IMR-90 (cell line): ENCODE measurements at regions not wholly inside any gene's neighbourhood (a gene's known extent, or its start where the extent isn't known, plus 50 kb on each side); places are given as distances from the start of the nearest gene placed in this dataset.
A peak's percentile ranks its signal among the peaks of the same experiment; 100 is the strongest.

Experiments used
- ATAC-seq: fragments of 200-7000 bp; cut with Tn5 transposase; 2 replicates; pipeline ENCODE4 v1.9.1; 2020; ENCODE audit warnings: low read depth, mild to moderate bottlenecking, moderate library complexity
- BruUV-seq: library from RNA; stranded (reverse); fragments of 400-500 nt; replicated peaks from 2 replicates; lab custom pipeline; 2021; lab: Mats Ljungman, UMichigan
- CTCF ChIA-PET: fragments of 300-600 bp; formaldehyde crosslinking; extraction: SDS; loops from one replicate; lab custom pipeline; 2021; ENCODE audit warnings: antibody characterized with exemption; lab: Yijun Ruan, JAX
- POLR2A ChIA-PET: fragments of 300-600 bp; sonication (Branson Sonifier 250); formaldehyde crosslinking; loops from one replicate; lab custom pipeline; 2022; ENCODE audit warnings: antibody characterized with exemption; ENCODE audit not compliant: unreplicated experiment; lab: Charles Lee
- DNase-seq: peaks from one replicate; pipeline ENCODE4 v3.0.0; 2013
- H2AFZ ChIP-seq: replicated peaks from 2 replicates; pipeline ENCODE3; 2013; ENCODE audit warnings: low read length, mild to moderate bottlenecking; ENCODE audit not compliant: poor library complexity
- H2AK5ac ChIP-seq: 2 replicates; pipeline ENCODE4 v1.6.1; 2013; ENCODE audit warnings: low read depth, low read length, inconsistent platforms
- H2AK9ac ChIP-seq: replicated peaks from 2 replicates; pipeline ENCODE3; 2013; ENCODE audit warnings: mild to moderate bottlenecking, low read depth, low read length, moderate library complexity; ENCODE audit not compliant: poor library complexity
- H2BK120ac ChIP-seq: 2 replicates; pipeline ENCODE4 v1.6.1; 2013; ENCODE audit warnings: low read depth, low read length, inconsistent platforms
- H2BK15ac ChIP-seq: 3 replicates; pipeline ENCODE4 v1.6.1; 2013; ENCODE audit warnings: low read depth, low read length, inconsistent platforms
- H2BK20ac ChIP-seq: 2 replicates; pipeline ENCODE4 v1.6.1; 2013; ENCODE audit warnings: low read depth, mild to moderate bottlenecking, inconsistent platforms, low read length, moderate library complexity
- H2BK5ac ChIP-seq: 2 replicates; pipeline ENCODE4 v1.6.1; 2013; ENCODE audit warnings: mild to moderate bottlenecking, low read depth, low read length, inconsistent platforms; ENCODE audit not compliant: poor library complexity, severe bottlenecking
- H3K14ac ChIP-seq: replicated peaks from 2 replicates; pipeline ENCODE4 v1.6.1; 2013; ENCODE audit warnings: low read depth, low read length, inconsistent platforms
- H3K18ac ChIP-seq: 2 replicates; pipeline ENCODE4 v1.6.1; 2013; ENCODE audit warnings: low read depth, low read length, control low read depth
- H3K23ac ChIP-seq: 2 replicates; pipeline ENCODE4 v1.6.1; 2013; ENCODE audit warnings: low read depth, low read length, inconsistent platforms
- H3K27ac ChIP-seq: 2 replicates; pipeline ENCODE4 v1.5.1; 2013; ENCODE audit warnings: mild to moderate bottlenecking, control low read depth, low read length; ENCODE audit not compliant: insufficient read depth
- H3K27me3 ChIP-seq: 2 replicates; pipeline ENCODE4 v1.6.1; 2013; ENCODE audit warnings: low read length; ENCODE audit not compliant: control insufficient read depth, insufficient read depth
- H3K36me3 ChIP-seq: 2 replicates; pipeline ENCODE4 v1.6.1; 2013; ENCODE audit warnings: low read length, mixed read lengths; ENCODE audit not compliant: control insufficient read depth, insufficient read depth
- H3K4ac ChIP-seq: 2 replicates; pipeline ENCODE4 v1.6.1; 2013; ENCODE audit warnings: low read depth, low read length, inconsistent platforms
- H3K4me1 ChIP-seq: 2 replicates; pipeline ENCODE4 v1.6.1; 2013; ENCODE audit warnings: low read length, mixed read lengths; ENCODE audit not compliant: control insufficient read depth, insufficient read depth
- H3K4me2 ChIP-seq: 2 replicates; pipeline ENCODE4 v1.6.1; 2013; ENCODE audit warnings: low read depth, mild to moderate bottlenecking, control low read depth, low read length, moderate library complexity
- H3K4me3 ChIP-seq: 2 replicates; pipeline ENCODE4 v1.5.1; 2013; ENCODE audit warnings: low read depth, mild to moderate bottlenecking, control low read depth, low read length, moderate library complexity; ENCODE audit not compliant: insufficient read depth
- H3K56ac ChIP-seq: 2 replicates; pipeline ENCODE4 v1.6.1; 2013; ENCODE audit warnings: low read length, inconsistent platforms; ENCODE audit not compliant: insufficient read depth; ENCODE audit errors: extremely low read depth
- H3K79me1 ChIP-seq, 2 experiments: 2 replicates each; pipeline ENCODE4 v1.6.1; 2013; ENCODE audit warnings: low read length in 2 of 2, inconsistent platforms in 1 of 2, low read depth in 1 of 2
- H3K9ac ChIP-seq: 2 replicates; pipeline ENCODE4 v1.6.1; 2013; ENCODE audit warnings: low read depth, low read length, control low read depth
- H3K9me1 ChIP-seq: 2 replicates; pipeline ENCODE4 v1.6.1; 2013; ENCODE audit warnings: low read length, inconsistent platforms; ENCODE audit not compliant: insufficient read depth
- H3K9me3 ChIP-seq: 2 replicates; pipeline ENCODE4 v1.6.1; 2013; ENCODE audit warnings: low read length; ENCODE audit not compliant: control insufficient read depth, insufficient read depth
- H4K20me1 ChIP-seq: 2 replicates; pipeline ENCODE4 v1.6.1; 2013; ENCODE audit warnings: low read length, inconsistent platforms; ENCODE audit not compliant: insufficient read depth
- H4K5ac ChIP-seq: 2 replicates; pipeline ENCODE4 v1.6.1; 2013; ENCODE audit warnings: mild to moderate bottlenecking, low read depth, low read length, control low read depth
- H4K8ac ChIP-seq, 2 experiments: 2 replicates each; pipeline ENCODE4 v1.6.1; 2013; ENCODE audit warnings: low read depth in 2 of 2, low read length in 2 of 2, control low read depth in 1 of 2, inconsistent platforms in 1 of 2
- H4K91ac ChIP-seq: 2 replicates; pipeline ENCODE4 v1.6.1; 2013; ENCODE audit warnings: low read depth, low read length, inconsistent platforms; ENCODE audit not compliant: insufficient read depth
- BHLHE40 ChIP-seq: fragments of 150-350 bp; IDR thresholded peaks from 2 replicates; pipeline ENCODE4 v1.6.1; 2016; ENCODE audit warnings: mild to moderate bottlenecking, low read depth, low read length
- CEBPB ChIP-seq: IDR thresholded peaks from 2 replicates; pipeline ENCODE4 v1.6.1; 2012; ENCODE audit warnings: low read depth, low read length, improper control_type of control experiment
- CHD1 ChIP-seq: IDR thresholded peaks from 2 replicates; pipeline ENCODE4 v1.6.1; 2012; ENCODE audit warnings: low read depth, low read length, improper control_type of control experiment
- FOS ChIP-seq: fragments of 150-350 bp; IDR thresholded peaks from 2 replicates; pipeline ENCODE4 v1.6.1; 2016; ENCODE audit warnings: low read depth, low read length
- MAFK ChIP-seq: IDR thresholded peaks from 2 replicates; pipeline ENCODE4 v1.6.1; 2012; ENCODE audit warnings: low read depth, low read length, improper control_type of control experiment
- MAZ ChIP-seq: IDR thresholded peaks from 2 replicates; pipeline ENCODE4 v1.6.1; 2012; ENCODE audit warnings: low read depth, mild to moderate bottlenecking, low read length, improper control_type of control experiment, moderate library complexity, borderline replicate concordance
- MXI1 ChIP-seq: IDR thresholded peaks from 2 replicates; pipeline ENCODE4 v1.6.1; 2012; ENCODE audit warnings: low read depth, mild to moderate bottlenecking, low read length, moderate library complexity, borderline replicate concordance
- NFE2L2 ChIP-seq: fragments of 150-350 bp; IDR thresholded peaks from 2 replicates; pipeline ENCODE4 v1.6.1; 2016; ENCODE audit warnings: low read depth, mild to moderate bottlenecking, low read length
- POLR2A ChIP-seq: IDR thresholded peaks from 2 replicates; pipeline ENCODE4 v1.6.1; 2012; ENCODE audit warnings: mild to moderate bottlenecking, low read depth, low read length
- RAD21 ChIP-seq: IDR thresholded peaks from 2 replicates; pipeline ENCODE4 v1.6.1; 2012; ENCODE audit warnings: low read length, improper control_type of control experiment
- RCOR1 ChIP-seq: IDR thresholded peaks from 2 replicates; pipeline ENCODE4 v1.6.1; 2012; ENCODE audit warnings: mild to moderate bottlenecking, low read length, improper control_type of control experiment; ENCODE audit not compliant: insufficient replicate concordance
- RFX5 ChIP-seq: IDR thresholded peaks from 2 replicates; pipeline ENCODE4 v1.8.0; 2012; ENCODE audit warnings: low read depth, mild to moderate bottlenecking, low read length, moderate library complexity
- SMC3 ChIP-seq: fragments of 150-350 bp; IDR thresholded peaks from 2 replicates; pipeline ENCODE4 v1.6.1; 2016; ENCODE audit warnings: low read depth, mild to moderate bottlenecking, antibody characterized with exemption, low read length, moderate library complexity
- WGBS, 2 experiments: methylation state at CpG; one replicate each; pipeline versions ENCODE4 v1.1.5 to v1.1.7; 2013; ENCODE audit warnings: missing lambda C conversion rate in 2 of 2; ENCODE audit not compliant: insufficient read length in 1 of 2; ENCODE audit errors: extremely low coverage in 2 of 2; 5-methylcytosine and 5-hydroxymethylcytosine counted together
- dilution Hi-C: fragments of 300-500 bp; cut with HindIII; formaldehyde crosslinking; loops from one replicate; pipeline ENCODE4 v1.14.3; 2018; ENCODE audit warnings: low sequenced_read_pairs; ENCODE audit not compliant: unreplicated experiment
- in situ Hi-C: fragments of 300-500 bp; cut with MboI; formaldehyde crosslinking; loops from 3 replicates; pipeline ENCODE4 v1.14.3; 2019; ENCODE audit warnings: low sequenced_read_pairs, inconsistent platforms, mixed read lengths
- intact Hi-C: fragments of 100-400 bp; cut with micrococcal nuclease; formaldehyde crosslinking; loops from 2 replicates; pipeline ENCODE4 v1.10.0; 2022
- TF ChIP-seq, protein P1 (sequence below): fragments of 150-350 bp; IDR thresholded peaks from 2 replicates; pipeline ENCODE4 v1.6.1; 2016; ENCODE audit warnings: low read depth, mild to moderate bottlenecking, low read length, moderate library complexity, borderline replicate concordance
- TF ChIP-seq, protein P2 (sequence below): conservative IDR thresholded peaks from 2 replicates; pipeline ENCODE4 v1.5.1; 2012; ENCODE audit warnings: mild to moderate bottlenecking, low read depth, low read length, improper control_type of control experiment
- TF ChIP-seq, protein P3 (sequence below): fragments of 150-350 bp; IDR thresholded peaks from 2 replicates; pipeline ENCODE4 v1.6.1; 2017; ENCODE audit warnings: mild to moderate bottlenecking, antibody characterized with exemption, low read length, low read depth

DNA sequence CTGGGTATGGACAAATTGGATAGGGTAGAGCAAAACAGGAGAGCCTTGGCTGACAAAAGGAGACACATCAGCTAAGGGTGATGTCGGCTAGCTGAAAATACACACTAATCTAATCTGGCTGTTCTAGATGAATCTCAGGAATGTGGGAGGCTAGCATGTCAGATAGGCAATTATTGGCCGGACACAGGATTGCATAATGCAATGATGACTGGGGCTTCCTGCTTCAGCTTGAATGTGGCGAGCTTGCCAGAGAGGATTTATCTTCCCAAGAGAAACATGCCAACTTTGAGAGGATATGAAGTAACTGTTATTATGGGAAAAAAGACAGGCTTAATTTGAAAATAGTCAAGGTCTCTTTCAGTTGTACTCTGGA is 102.4 kb downstream of the TRIB2 start:
- ATAC-seq (peak; percentile 89), DNase-seq (peak; percentile 99)
- no peaks in the 10 kb centered on the region for H3K9me3 ChIP-seq
- H4K91ac ChIP-seq: peak overlapping the region; percentile 68
- in situ Hi-C loops (no loop called here), dilution Hi-C loops (no loop called here), intact Hi-C loops (loop anchor here (1.0 to 2.0 kb wide), 2 partner anchors 44 to 47 kb away; no protein-coding TSS in a partner anchor)
- no CpG with 5 or more reads among the region's 3 CpGs for WGBS, 2 experiments
- H3K27me3 ChIP-seq: no peaks in the 10 kb centered on the region
- peak overlapping the region; percentile 80; the same call in 2 of the 3 replicates for H2BK15ac ChIP-seq
- H2BK20ac ChIP-seq: peak overlapping the region; percentile 91
- peak overlapping the region; percentile 92 for H2BK5ac ChIP-seq
- H4K5ac ChIP-seq: peak overlapping the region; percentile 36; the same call in 1 of the 2 replicates
- peak overlapping the region; percentile 8 to 77; a peak in 3 of 4 replicates for H4K8ac ChIP-seq
- POLR2A ChIA-PET: interaction anchor here (0.6 kb wide), 1 partner anchor 601 kb away, joined by 4 read pairs; no protein-coding TSS in a partner anchor
- H3K4me3 ChIP-seq: no peak overlapping the region
- peak overlapping the region; percentile 91 for H2BK120ac ChIP-seq
- H3K56ac ChIP-seq: peak overlapping the region; percentile 77
- peak overlapping the region; percentile 44; the same call in 1 of the 2 replicates for H3K4me2 ChIP-seq
- H3K4ac ChIP-seq: peak overlapping the region; percentile 73
- peaks cover 9% of the 10 kb centered on the region for H3K9me1 ChIP-seq
- H3K36me3 ChIP-seq: no peaks in the 10 kb centered on the region
- H3K79me1 ChIP-seq: no peaks in the 10 kb centered on the region
- H2AFZ ChIP-seq: no peak overlapping the region
- TF ChIP-seq MAZ (peak; percentile 38; the same call in 1 of the 2 replicates), MXI1 (no peak), CHD1 (no peak), POLR2A (no peak), BHLHE40 (no peak), NFE2L2 (peak; percentile 77), RCOR1 (peak; percentile 51), CEBPB (peak; percentile 99), FOS (peak; percentile 51; the same call in 1 of the 2 replicates), RAD21 (no peak; the same call in 1 of the 2 replicates), SMC3 (no peak), MAFK (peak; percentile 59), RFX5 (no peak)
- TF ChIP-seq, protein P1, sequence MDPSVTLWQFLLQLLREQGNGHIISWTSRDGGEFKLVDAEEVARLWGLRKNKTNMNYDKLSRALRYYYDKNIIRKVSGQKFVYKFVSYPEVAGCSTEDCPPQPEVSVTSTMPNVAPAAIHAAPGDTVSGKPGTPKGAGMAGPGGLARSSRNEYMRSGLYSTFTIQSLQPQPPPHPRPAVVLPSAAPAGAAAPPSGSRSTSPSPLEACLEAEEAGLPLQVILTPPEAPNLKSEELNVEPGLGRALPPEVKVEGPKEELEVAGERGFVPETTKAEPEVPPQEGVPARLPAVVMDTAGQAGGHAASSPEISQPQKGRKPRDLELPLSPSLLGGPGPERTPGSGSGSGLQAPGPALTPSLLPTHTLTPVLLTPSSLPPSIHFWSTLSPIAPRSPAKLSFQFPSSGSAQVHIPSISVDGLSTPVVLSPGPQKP: no peak
- TF ChIP-seq, protein P2, sequence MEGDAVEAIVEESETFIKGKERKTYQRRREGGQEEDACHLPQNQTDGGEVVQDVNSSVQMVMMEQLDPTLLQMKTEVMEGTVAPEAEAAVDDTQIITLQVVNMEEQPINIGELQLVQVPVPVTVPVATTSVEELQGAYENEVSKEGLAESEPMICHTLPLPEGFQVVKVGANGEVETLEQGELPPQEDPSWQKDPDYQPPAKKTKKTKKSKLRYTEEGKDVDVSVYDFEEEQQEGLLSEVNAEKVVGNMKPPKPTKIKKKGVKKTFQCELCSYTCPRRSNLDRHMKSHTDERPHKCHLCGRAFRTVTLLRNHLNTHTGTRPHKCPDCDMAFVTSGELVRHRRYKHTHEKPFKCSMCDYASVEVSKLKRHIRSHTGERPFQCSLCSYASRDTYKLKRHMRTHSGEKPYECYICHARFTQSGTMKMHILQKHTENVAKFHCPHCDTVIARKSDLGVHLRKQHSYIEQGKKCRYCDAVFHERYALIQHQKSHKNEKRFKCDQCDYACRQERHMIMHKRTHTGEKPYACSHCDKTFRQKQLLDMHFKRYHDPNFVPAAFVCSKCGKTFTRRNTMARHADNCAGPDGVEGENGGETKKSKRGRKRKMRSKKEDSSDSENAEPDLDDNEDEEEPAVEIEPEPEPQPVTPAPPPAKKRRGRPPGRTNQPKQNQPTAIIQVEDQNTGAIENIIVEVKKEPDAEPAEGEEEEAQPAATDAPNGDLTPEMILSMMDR: no peak
- TF ChIP-seq, protein P3, sequence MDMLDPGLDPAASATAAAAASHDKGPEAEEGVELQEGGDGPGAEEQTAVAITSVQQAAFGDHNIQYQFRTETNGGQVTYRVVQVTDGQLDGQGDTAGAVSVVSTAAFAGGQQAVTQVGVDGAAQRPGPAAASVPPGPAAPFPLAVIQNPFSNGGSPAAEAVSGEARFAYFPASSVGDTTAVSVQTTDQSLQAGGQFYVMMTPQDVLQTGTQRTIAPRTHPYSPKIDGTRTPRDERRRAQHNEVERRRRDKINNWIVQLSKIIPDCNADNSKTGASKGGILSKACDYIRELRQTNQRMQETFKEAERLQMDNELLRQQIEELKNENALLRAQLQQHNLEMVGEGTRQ: no peak
- H3K23ac ChIP-seq: no peak overlapping the region; the same call in 1 of the 2 replicates
- BruUV-seq: no TSS peak
- H2AK5ac ChIP-seq: peak overlapping the region; percentile 93
- H3K4me1 ChIP-seq: peaks cover 13% of the 10 kb centered on the region
- CTCF ChIA-PET: interaction anchor here (0.7 to 1.6 kb wide), 3 partner anchors 15 to 62 kb away, joined by 3 to 4 read pairs (median 3); no protein-coding TSS in a partner anchor
- H3K18ac ChIP-seq: peak overlapping the region; percentile 57; the same call in 1 of the 2 replicates
- H3K27ac ChIP-seq: peak overlapping the region; percentile 65
- no peaks in the 10 kb centered on the region for H4K20me1 ChIP-seq
- H3K9ac ChIP-seq: no peak overlapping the region
- peak overlapping the region; percentile 81 for H3K14ac ChIP-seq
- no peak overlapping the region for H2AK9ac ChIP-seq
